ENCODE measurements at regions not wholly inside any gene's neighbourhood (a gene's known extent, or its start where the extent isn't known, plus 50 kb on each side); places are given as distances from the start of the nearest gene placed in this dataset.

DNA sequence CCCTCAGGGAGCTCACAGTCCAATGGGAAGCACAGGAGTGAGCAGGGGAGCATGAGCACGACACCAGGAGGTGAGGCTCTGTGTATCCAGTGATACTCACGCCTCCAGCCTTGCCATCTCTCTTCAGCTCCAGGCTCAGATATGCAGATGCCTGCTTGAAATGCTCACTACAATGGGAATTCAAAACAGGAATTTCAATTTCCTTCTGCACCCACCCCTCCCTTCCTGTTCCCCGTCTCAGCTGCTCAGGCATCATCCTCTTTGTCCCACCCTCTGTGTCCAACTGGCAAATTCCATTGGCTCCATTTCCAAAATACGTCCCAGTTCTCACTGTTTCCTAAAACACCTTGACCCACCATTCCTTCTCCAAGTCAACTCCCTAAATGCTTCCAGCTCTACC lies 58.9 kb downstream of the FBXO2 start:
- no peak for TF ChIP-seq POLR2A (IDR thresholded peaks at IDR 0.05; ENCODE audit: low read depth, low read length)
- TF ChIP-seq, protein P1, sequence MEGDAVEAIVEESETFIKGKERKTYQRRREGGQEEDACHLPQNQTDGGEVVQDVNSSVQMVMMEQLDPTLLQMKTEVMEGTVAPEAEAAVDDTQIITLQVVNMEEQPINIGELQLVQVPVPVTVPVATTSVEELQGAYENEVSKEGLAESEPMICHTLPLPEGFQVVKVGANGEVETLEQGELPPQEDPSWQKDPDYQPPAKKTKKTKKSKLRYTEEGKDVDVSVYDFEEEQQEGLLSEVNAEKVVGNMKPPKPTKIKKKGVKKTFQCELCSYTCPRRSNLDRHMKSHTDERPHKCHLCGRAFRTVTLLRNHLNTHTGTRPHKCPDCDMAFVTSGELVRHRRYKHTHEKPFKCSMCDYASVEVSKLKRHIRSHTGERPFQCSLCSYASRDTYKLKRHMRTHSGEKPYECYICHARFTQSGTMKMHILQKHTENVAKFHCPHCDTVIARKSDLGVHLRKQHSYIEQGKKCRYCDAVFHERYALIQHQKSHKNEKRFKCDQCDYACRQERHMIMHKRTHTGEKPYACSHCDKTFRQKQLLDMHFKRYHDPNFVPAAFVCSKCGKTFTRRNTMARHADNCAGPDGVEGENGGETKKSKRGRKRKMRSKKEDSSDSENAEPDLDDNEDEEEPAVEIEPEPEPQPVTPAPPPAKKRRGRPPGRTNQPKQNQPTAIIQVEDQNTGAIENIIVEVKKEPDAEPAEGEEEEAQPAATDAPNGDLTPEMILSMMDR (conservative IDR thresholded peaks at IDR 0.05; ENCODE audit: low read depth, low read length) = no peak
- TF ChIP-seq, protein P2, sequence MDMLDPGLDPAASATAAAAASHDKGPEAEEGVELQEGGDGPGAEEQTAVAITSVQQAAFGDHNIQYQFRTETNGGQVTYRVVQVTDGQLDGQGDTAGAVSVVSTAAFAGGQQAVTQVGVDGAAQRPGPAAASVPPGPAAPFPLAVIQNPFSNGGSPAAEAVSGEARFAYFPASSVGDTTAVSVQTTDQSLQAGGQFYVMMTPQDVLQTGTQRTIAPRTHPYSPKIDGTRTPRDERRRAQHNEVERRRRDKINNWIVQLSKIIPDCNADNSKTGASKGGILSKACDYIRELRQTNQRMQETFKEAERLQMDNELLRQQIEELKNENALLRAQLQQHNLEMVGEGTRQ (IDR thresholded peaks at IDR 0.05; ENCODE audit: low read depth, low read length) = no peak
- no peak for TF ChIP-seq RFX5 (IDR thresholded peaks at IDR 0.05; ENCODE audit: low read depth, low read length)
- TF ChIP-seq, protein P3, sequence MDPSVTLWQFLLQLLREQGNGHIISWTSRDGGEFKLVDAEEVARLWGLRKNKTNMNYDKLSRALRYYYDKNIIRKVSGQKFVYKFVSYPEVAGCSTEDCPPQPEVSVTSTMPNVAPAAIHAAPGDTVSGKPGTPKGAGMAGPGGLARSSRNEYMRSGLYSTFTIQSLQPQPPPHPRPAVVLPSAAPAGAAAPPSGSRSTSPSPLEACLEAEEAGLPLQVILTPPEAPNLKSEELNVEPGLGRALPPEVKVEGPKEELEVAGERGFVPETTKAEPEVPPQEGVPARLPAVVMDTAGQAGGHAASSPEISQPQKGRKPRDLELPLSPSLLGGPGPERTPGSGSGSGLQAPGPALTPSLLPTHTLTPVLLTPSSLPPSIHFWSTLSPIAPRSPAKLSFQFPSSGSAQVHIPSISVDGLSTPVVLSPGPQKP (IDR thresholded peaks at IDR 0.05; ENCODE audit: borderline replicate concordance, low read depth, low read length) = no peak
- TF ChIP-seq MAFK (IDR thresholded peaks at IDR 0.05; ENCODE audit: low read depth, low read length) = no peak
- no peak for TF ChIP-seq MAZ (IDR thresholded peaks at IDR 0.05; ENCODE audit: borderline replicate concordance, low read depth, low read length)

Measured in IMR-90 (cell line).